DMS53 treated with DMSO at 0.1 percent for 48 hours (cell line): ENCODE measurements at regions not wholly inside any gene's neighbourhood (a gene's known extent, or its start where the extent isn't known, plus 50 kb on each side); places are given as distances from the start of the nearest gene placed in this dataset.

Experiments used
- DNase-seq: peaks from one replicate; lab custom pipeline; 2025; ENCODE audit not compliant: unreplicated experiment; lab: John Stamatoyannopoulos, UW

GRCh38 chr4:165766018-165766417, 107.0 kb upstream of the TLL1 start:
- no peak for DNase-seq

- DNase-seq: peak; percentile 22
Observed at GRCh38 chr4:165766976-165767375, 106.1 kb upstream of the TLL1 start.

- no peak for DNase-seq
Observed at GRCh38 chr4:165767671-165768070, 105.4 kb upstream of the TLL1 start.

- DNase-seq: no peak
Observed at GRCh38 chr4:165768281-165768680, 104.8 kb upstream of the TLL1 start.

- DNase-seq: no peak
Observed at GRCh38 chr4:165774326-165774725, 98.7 kb upstream of the TLL1 start.

GRCh38 chr4:165779950-165780670, 92.9 kb upstream of the TLL1 start:
- DNase-seq: no peak

GRCh38 chr4:165780735-165781134, 92.3 kb upstream of the TLL1 start:
- DNase-seq: no peak

GRCh38 chr4:165782623-165783022, 90.4 kb upstream of the TLL1 start:
- no peak for DNase-seq

- no peak for DNase-seq
Observed at GRCh38 chr4:165783626-165784025, 89.4 kb upstream of the TLL1 start.

GRCh38 chr4:165784672-165785071, 88.4 kb upstream of the TLL1 start:
- no peak for DNase-seq

GRCh38 chr4:165785337-165785736, 87.7 kb upstream of the TLL1 start:
- DNase-seq: no peak

GRCh38 chr4:165787516-165788274, 85.3 kb upstream of the TLL1 start:
- DNase-seq: no peak

- DNase-seq: no peak
Observed at GRCh38 chr4:165788686-165789463, 84.2 kb upstream of the TLL1 start.

- no peak for DNase-seq
Observed at GRCh38 chr4:165793236-165793635, 79.8 kb upstream of the TLL1 start.

GRCh38 chr4:165794834-165795233, 78.2 kb upstream of the TLL1 start:
- no peak for DNase-seq

- DNase-seq: no peak
Observed at GRCh38 chr4:165799384-165799815, 73.6 kb upstream of the TLL1 start.

GRCh38 chr4:165802452-165802851, 70.6 kb upstream of the TLL1 start:
- no peak for DNase-seq

- DNase-seq: no peak
Observed at GRCh38 chr4:165803005-165803404, 70.0 kb upstream of the TLL1 start.

- DNase-seq: no peak
Observed at GRCh38 chr4:165805406-165805805, 67.6 kb upstream of the TLL1 start.

- no peak for DNase-seq
Observed at GRCh38 chr4:165806613-165807012, 66.4 kb upstream of the TLL1 start.

GRCh38 chr4:165810726-165811125, 62.3 kb upstream of the TLL1 start:
- no peak for DNase-seq

GRCh38 chr4:165813606-165814005, 59.4 kb upstream of the TLL1 start:
- no peak for DNase-seq
